Head of caudate nucleus (tissue), 42 donors: ENCODE measurements at regions not wholly inside any gene's neighbourhood (a gene's known extent, or its start where the extent isn't known, plus 50 kb on each side); places are given as distances from the start of the nearest gene placed in this dataset.
A peak's percentile ranks its signal among the peaks of the same experiment; 100 is the strongest.

Experiments
- DNase-seq, 42 donors: peaks; one replicate each; pipeline versions ENCODE4 v3.0.0 to v3.0.0-alpha.2; 2020 to 2021; ENCODE audit warnings: mixed read lengths in 7 of 42
- intact Hi-C: fragments of 100-400 bp; cut with DNase I; formaldehyde crosslinking; loops from one replicate; pipeline ENCODE4 v1.15.0; 2022

DNA sequence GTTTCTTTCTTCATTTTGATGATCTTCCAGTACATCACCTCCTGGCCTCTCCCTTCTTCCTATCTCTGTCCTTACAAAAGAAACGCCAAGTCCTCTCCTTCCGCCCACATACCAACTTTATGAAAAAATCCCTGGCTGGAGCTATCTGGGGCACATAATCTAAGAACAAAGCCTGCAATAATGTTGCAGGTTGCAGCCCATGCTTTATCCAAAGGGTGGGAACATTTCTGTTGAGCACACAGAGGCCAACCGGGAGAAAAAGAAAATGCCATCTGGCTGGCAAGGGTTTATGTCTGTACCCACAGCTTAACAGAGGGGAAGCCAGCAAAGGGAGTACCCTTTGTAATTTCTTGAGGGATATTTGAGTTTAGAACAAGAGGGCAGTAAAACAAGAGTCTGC lies 409.6 kb downstream of the SOX9 start:
- intact Hi-C loops = no loop called here
- DNase-seq = no peak

DNA sequence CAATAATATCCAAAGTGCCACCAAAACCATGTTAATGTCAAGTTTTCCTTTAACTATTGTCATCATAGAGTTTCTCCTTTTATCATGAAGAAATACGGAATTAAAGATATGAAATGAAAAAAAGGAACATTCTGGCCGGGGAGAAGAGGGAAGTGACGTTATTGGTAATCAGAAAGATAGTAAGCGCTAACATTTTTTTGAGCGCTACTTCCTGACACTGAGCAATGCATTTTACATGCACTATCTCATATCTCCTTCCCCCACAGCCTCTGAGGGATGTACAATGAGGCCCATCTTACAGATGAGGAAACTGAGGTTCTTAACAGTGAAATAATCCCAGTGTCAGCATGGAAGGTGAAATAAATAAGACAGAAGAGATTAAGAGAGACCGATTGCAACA lies 410.9 kb downstream of the SOX9 start:
- intact Hi-C loops = no loop called here
- DNase-seq = no peak

DNA sequence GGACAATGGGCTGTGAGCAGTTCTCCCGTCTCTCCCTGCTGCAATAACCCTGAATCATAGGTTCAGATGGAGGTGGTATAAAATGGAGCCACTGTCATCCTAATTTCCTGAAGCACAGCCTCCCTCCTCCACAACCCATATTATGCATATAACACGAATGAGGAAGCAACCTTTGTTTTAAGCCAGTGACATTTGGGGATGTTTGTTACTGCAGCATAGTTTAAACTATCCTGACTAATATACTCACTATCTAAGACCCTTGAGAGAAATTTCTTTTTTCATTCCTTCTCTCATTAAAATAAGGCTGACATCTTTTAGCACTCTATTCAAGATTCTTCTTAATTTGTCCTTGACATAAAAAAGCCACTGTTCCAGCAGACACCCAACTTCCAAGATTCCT lies 413.4 kb downstream of the SOX9 start:
- intact Hi-C loops = no loop called here

DNA sequence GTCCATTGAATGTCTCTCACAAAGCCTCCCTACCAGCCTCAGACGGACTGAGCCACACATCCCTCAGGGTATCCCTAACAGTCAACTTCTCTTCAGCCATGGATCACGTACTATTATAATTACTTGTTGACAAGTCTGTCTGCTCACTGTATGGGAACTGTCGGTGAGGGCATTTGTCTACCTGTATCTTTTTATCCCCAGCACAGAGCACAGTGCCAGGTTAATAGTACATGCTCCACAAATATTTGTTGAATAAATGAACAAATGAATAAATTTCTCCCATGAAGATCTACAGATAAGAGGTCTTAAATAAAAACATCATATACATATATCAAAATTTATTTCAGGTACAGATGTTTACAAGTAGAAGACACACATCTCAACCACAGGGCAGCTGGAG lies 414.0 kb downstream of the SOX9 start:
- intact Hi-C loops = no loop called here

More for the DNA sequence above, 413.4 kb downstream of the SOX9 start:
- no peak for DNase-seq

DNA sequence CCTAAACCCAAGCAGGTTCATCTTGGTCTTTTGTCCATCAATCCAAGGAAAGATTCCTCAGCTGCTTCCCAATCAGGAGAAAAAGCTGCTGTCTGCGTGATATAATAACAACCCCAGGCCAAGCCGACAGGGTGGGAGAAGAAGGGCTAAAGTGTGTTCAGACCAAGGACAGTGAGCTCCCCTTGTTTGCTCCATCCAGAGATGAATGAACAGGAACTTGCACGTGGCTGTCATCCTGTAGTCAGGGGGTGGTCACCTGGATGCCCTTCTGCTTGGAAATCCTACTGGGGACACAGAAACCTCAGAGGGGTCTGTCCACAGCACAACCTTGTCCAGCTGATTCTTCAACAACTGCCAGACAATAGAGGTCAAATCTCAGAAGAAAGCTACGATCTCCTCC lies 414.5 kb downstream of the SOX9 start:
- intact Hi-C loops = no loop called here
- DNase-seq = no peak

More for the DNA sequence above, 414.0 kb downstream of the SOX9 start:
- DNase-seq = no peak

DNA sequence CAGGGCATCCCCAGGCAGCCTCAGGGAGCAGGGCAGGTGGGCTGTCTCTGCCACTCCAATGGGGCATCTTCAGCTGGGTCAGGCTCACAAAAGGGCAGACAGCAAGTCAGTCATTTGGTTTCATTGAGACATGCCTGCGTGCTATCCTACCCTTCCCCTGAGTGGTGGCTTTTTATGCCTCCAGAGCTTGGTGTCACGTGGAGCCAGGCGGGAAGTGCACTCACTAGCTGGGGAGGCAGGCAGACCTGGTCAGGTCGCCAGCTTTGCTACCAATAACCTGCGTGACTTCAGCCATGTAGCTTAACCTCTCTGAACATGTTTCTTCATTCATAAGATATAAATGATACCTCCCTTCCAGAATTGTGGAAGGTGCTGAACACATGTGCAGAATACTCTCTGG lies 415.0 kb downstream of the SOX9 start:
- DNase-seq = no peak
- intact Hi-C loops = no loop called here

DNA sequence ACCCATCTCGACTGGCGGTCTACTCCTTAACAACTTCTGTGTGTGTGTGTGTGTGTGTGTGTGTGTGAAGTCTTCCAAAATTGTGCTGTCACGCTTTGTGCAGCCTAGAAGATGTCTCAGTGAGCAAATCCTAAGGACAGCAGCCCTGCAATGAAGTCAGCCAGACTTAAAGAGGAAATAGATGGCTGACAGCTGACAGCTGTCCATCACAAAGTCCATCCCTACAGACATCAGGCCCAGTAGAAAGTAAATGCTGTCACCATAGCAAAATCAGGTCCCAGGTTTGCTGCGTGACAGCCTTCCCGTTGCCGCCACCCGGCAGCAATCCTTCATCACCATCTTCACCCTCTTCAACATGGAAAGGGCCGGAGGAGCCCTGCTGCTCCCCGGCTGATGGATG lies 416.0 kb downstream of the SOX9 start:
- intact Hi-C loops = no loop called here
- DNase-seq = no peak

DNA sequence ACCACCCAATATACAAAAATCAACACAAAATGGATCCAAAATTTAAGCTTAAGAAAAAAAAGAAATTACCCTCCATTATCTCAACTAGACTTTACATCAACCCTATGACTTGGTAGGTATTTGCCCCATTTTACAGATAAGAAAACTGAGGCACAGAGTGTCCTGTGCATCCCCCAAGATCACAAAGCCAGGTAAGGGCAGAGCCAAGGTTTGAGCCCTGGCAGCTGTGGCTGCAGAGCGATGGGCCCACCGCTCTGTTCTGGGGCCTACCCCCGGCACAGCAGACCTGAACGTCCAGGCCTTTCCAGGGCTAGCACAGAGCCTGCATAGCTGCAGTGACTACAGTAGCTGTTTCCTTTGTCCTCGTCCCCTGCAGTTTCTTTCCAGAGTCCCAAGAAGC lies 417.6 kb downstream of the SOX9 start:
- intact Hi-C loops = no loop called here
- no peak for DNase-seq

DNA sequence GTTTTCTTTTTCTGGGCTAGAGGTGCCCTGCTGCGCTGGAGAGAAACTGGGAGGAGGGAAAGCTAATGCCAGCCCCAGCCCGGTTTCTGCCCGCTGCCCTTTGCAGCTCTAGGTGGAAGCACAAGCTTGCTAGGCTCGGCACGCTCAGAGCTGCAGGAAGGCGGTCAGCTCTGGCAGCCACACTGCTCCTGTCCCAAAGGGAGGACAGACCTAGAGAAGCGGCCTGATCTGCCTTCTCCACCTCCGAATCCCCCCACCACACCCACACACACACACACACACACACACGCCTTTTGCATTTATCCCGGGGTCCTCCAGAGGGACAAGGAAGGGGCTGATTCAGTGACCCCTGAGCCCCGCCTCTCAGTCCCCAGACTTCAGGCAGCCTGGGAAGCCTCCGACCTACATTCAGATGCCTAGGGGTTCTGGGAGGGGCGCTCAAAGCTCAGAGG lies 418.1 kb downstream of the SOX9 start:
- intact Hi-C loops = no loop called here
- DNase-seq = peak in 20 of 42 donors; percentile 28 to 71 (median 47)

DNA sequence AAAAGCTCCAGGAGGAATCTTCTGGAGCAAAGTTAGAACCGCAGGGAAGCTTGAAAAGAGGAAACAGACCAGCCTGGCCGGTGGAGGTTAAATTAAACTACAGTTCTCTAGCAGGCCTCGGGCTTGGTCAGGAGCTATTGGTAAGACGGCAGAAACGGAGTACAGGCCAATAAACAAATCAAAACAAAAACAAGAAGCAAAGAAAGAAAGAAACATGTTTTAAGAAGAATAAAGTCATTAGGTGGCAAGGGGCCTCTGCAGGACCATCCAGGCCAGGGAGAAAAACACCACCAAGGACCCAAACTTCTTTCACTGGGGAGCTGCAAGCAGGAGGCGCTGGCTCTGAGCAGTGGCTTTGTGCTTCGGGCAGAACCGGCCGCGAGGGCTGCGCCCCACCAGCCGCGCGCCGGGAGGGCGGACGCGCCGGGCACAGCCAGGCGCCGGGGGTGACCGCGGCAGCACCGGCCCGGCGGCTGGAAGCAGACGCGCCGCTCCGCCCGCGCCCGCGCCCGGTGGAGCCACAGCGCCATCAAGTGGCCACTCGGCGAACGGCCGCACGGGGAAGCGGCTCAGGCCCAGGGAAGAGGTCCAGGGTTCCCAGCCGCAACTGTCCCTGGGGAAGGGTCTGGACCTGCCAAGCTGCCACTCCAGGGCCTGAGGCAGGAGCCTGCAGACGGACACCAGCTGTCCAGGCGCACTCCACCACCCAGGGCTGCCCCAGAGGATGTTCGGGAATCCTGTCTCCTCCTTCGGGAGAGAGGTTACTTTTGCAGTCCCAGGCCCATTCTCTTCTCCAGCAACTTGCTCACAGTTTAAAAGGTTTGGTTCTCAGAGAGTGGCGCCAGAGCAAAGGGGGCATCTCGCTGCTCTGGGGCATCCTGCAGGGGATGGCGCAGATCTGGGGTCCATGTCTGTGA lies 419.4 kb downstream of the SOX9 start:
- intact Hi-C loops = loop anchor here (5.0 to 10.0 kb wide), 3 partner anchors 1065 to 1903 kb away; no protein-coding TSS in a partner anchor
- DNase-seq = peak; percentile 49 to 92 (median 82)

DNA sequence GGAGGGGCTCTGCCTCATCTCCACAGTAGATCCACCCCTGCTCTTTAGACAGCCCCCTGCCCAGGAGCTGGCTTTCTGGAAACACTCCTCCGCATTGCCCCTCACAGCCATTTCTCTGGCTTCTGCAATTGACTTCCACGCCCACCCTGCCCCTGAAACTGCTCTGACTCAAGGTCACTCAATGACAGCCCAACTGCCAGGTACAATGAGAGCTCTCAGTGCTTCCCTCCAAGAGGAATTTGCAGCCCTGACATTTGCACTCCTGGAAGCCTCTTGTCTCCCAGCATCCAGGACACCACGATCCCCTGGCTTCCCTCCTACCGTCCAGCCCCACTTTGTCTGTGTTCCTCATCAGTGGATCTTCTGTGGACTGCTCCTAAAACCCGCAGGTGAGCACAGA lies 421.5 kb downstream of the SOX9 start:
- DNase-seq = no peak
- intact Hi-C loops = loop anchor here (5.0 to 10.0 kb wide), 3 partner anchors 1068 to 1905 kb away; no protein-coding TSS in a partner anchor

DNA sequence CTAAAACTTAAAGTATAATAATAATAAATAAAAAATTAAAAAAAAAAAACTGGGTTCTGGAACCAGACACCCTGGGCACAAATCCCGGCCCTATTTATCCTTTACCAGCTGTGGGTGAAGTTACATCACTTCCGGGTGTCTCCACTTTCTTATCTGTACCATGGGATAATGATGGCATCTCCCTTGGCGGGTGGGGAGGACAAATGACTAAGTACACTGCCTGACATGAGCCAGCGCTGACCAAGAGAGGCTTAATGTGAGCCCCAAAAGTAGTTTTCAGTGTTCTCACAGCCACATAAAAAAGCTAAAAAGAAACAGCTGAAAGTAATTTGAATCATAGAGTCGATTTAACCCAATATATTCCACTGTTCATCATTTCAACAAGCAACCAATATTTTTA lies 424.9 kb downstream of the SOX9 start:
- intact Hi-C loops = loop anchor here (10.0 kb wide), 2 partner anchors 1071 to 1771 kb away; no protein-coding TSS in a partner anchor
- no peak for DNase-seq

DNA sequence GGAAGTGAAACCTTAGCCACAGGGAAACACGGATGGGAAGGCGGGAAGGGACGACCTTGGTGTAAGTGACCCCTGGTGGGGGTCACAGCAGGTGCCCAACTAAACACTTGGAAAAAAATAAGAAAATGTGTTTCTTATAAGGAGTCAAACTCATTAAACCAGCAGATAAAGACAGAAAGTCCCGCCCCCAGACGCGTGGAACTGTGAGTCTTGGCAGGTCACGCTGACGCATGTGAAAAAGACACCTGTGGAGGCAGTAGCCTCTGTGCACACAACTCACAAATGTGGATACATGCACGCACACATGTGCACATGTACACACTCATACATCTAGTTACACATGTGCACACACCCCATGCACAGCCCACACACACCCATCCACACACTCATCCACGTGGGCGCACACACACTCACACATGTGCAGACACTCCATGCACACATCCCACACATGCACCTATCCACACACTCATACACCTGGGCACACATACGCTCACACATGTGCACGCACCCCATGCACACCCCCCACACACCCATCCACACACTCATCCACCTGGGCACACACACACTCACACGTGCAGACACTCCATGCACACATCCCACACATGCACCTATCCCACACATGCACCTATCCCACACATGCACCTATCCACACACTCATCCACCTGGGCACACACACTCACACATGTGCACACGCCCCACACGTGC lies 432.4 kb downstream of the SOX9 start:
- peak in 21 of 42 donors; percentile 28 to 73 (median 53) for DNase-seq
- intact Hi-C loops = no loop called here

DNA sequence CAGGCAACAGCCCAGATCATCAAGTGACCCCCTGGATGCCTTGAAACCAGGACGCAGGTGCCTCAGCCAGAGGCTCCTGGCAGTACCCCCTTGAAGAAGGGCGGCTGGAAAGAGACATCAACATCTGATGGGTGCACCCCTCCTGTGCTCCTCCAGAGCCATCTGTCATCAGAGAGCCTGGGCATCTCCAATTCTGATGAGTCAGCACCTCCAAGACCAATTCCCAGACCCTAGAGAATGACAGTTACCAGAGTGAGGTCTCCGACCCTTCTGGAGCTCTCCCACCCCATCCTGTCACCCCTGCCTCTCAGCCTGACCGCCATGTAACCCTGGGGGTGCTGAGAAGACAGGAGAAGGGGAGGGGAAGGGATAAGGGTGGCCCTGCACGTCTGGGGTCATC lies 433.7 kb downstream of the SOX9 start:
- intact Hi-C loops = no loop called here
- peak in 1 of 42 donors; percentile 14 for DNase-seq

DNA sequence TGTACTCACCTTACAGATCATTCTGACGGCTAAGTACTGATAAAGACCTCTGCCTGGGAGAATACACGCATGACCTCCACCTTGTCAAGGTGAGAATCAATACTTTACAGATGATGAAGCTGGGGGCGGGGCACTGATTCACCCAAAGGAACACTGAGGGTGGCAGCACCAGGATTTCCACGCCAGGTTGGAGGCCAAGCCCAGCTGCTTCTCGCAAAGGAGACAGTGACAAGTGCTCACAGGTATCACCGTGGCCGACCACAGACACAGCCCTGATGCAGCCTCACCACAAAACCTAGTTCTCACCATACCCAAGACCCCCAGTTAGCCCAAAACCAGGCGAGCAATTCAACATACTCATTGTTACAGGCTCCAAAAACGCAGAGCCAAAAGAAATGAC lies 434.2 kb downstream of the SOX9 start:
- peak in 1 of 42 donors; percentile 16 for DNase-seq
- intact Hi-C loops = no loop called here

DNA sequence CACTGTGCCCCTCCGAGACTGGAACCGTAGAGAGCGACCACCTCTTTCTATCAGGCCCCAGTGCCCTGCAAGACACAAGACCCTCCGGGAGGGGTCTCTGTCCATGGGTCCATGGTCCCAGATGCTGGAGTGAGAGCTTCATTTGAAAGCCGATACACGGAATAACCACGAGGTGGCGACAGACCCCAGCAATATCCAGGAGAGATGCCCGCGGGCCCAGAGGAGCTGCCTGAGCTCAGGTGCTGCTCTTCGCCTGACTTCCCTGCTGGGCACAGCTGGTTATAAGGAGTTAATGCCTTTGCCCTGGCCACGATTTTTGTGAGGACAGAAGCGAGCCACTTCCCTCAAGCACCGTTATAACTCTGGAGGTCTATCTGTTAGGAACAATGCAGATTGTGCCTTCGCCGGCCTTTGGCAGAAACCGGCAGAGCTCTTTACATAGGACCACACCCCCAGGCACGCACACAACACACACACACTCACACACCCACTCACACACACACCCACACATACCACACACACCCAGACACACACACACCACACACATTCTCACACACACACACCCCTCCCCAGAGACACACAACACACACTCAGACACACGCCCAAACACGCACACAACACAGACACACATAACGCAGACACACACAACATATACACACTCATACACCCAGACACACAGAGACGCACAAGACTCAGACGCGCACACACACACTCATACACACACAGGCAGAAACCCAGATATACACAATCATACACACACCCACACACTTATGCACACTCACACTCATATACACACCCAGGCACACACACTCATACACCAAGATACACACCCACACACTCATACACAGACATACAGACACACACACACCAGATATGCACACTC lies 436.4 kb downstream of the SOX9 start:
- intact Hi-C loops = no loop called here
- DNase-seq = peak; percentile 51 to 89 (median 74)

DNA sequence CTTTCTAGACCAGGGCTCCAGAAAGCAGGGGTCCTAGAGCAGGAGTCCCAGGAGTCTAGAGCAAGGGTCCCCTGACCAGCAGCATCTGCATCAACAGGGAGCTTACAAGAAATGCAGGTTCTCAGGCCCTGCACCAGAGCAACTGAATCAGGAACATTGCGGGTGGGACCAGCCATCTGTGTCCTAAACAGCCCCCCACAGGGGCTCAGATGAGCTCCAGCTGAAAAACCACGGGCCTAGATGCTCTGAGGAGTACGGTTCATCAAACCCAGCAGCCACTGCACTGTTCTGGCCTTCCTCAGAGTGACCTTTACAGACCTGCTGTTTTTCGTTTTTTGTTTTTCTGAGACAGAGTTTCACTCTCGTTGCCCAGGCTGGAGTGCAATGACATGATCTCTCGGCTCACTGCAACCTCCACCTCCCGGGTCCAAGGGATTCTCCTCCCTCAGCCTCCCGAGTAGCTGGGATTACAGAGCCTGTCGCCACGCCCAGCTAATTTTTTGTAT lies 438.2 kb downstream of the SOX9 start:
- intact Hi-C loops = no loop called here
- DNase-seq = no peak

DNA sequence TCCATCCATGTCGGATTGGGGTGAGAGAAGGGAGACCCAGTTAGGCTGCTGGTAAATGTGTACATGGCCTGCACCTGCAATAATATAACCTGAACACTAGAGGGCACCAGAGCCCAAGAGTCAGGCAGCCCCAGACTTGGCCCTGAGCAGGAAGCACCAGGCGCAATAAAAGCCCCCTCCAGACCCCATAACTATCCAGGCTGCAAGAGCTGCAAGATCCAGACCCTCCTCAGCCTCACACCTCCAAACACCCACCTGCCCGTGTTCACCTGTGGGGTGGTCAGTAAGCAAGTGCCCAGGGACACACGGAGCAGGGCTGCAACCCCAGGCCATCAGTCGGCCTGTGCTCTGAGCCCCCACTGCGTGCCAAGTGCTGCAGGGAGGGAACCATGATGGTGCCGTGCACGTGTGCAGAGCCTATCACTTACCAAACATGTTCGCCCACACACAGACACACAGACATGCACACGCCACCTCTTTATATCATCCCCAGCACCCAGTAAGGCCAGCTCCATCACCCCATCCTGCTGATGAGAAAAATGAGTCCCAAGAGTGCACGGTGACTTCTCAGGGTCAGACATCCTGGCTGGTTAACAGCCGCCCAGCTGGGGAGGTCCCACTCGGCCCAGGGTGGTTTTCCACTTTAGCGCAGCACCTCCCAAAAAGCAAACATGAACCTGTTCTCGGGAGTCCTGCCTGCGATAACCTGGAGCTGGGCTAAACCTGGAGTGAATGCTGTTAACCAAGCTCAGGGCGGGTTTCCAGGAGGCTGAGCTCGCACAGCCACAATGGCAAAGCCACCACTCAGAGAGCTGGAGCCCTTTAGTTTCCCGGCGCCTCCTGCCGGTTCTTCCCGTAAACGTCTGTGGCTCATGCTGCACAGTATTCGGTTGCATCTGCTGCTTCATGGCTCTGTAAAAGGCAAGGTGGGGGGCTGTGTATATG lies 439.8 kb downstream of the SOX9 start:
- intact Hi-C loops = loop anchor here (5.0 kb wide), 1 partner anchor 167 kb away; no protein-coding TSS in a partner anchor
- peak in 39 of 42 donors; percentile 39 to 82 (median 62) for DNase-seq
